Mesenteric fat pad (tissue), 1 donor: ENCODE measurements at regions not wholly inside any gene's neighbourhood (a gene's known extent, or its start where the extent isn't known, plus 50 kb on each side); places are given as distances from the start of the nearest gene placed in this dataset.
"Not testable (repeated sequence)": the region's sequence is repeated elsewhere in the genome, so short reads cannot be mapped to it uniquely, and the experiment has no call there.

Source experiments
- DNase-seq: peaks from one replicate; pipeline ENCODE4 v3.0.0-alpha.2; 2020; ENCODE audit warnings: low spot score
- donor health status: DM: yes; HTN: yes; CAD: no.

- DNase-seq = not testable (repeated sequence)
These were observed 1034.2 kb downstream of the PRIM2 start for GRCh38 chr6:58351619-58352018.

- not testable (repeated sequence) for DNase-seq
These were observed 1041.0 kb downstream of the PRIM2 start for GRCh38 chr6:58358452-58358851.

GRCh38 chr6:58365856-58366255, 1048.4 kb downstream of the PRIM2 start:
- DNase-seq = not testable (repeated sequence)

GRCh38 chr6:58406659-58407058, 1089.2 kb downstream of the PRIM2 start:
- not testable (repeated sequence) for DNase-seq

- DNase-seq = no peak
These were observed 1101.9 kb downstream of the PRIM2 start for GRCh38 chr6:58419321-58419720.
